ENCODE measurements at regions not wholly inside any gene's neighbourhood (a gene's known extent, or its start where the extent isn't known, plus 50 kb on each side); places are given as distances from the start of the nearest gene placed in this dataset.
"Not testable (repeated sequence)": the region's sequence is repeated elsewhere in the genome, so short reads cannot be mapped to it uniquely, and the experiment has no call there.

GRCh38 chr10:78212060-78212785, 178.6 kb downstream of the RPS24 start:
- no peak for DNase-seq

GRCh38 chr10:78212786-78213175, 179.1 kb downstream of the RPS24 start:
- DNase-seq = no peak

DNA sequence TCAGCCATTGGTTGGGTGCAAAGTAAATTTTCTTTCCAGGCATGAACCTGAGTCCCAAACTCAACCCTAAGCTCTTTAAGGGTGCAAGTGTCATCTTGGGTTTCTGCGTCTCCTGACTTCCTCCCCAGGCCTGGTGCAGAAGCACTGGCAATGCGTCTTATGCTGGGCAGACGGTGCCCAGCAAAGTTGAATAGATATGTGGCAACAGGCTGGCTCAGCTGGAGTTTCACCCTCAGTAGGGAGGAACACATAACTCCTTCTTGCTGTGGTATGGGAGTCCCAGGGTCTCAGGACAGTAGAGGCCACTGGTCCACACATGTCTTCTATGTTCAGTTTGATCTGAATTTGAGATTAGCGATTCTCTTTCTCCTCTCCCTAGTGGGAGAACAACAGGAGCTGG, 181.3 kb downstream of the RPS24 start:
- DNase-seq = no peak

GRCh38 chr10:78215645-78216044, 182.0 kb downstream of the RPS24 start:
- no peak for DNase-seq

- no peak for DNase-seq
Observed at GRCh38 chr10:78217336-78217735, 183.7 kb downstream of the RPS24 start.

DNA sequence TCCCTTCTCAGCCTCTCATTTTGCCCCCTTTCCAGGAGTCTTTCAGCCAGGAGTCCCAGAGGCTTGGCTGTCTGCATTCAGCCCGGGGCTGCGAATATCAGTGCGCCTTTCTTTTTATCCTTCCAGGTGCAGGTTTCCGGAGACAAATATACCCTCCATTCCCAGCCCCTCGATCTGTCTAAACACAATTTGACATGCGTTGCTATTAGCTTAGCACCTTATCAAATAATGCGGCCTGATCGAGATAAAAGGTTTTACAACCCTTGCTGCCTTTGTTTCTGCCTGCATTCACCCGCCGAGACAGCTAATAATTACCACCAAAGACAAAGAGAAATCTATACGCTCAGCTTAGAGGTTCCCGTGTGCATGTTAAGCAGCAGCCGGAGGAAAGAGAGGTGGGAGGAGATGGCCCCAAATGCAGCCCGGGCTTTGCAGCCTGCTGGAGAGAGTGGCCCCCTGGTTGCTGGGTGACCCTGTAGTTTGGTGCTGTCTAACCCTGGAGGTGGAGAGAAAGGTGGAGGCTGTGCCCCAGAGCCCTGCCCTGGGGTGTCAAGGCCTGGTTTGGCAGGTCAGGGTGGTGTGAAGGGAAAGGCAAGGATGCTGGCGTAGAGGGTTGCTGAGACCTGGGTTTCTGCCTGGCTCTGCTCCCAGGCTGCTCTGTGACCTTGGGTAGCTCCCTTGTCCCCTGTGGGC, 185.3 kb downstream of the RPS24 start:
- no peak for DNase-seq

DNA sequence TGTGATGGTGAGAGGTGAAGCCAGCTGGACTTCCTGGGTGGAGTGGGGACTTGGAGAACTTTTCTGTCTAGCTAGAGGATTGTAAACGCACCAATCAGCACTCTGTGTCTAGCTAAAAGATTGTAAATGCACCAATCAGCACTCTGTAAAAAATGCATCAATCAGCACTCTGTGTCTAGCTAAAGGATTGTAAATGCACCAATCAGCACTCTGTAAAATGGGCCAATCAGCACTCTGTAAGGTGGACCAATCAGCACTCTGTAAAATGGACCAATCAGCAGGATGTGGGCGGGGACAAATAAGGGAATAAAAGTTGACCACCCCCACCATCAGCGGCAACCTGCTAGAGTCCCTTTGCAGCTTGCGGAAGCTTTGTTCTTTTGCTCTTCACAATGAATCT, 185.9 kb downstream of the RPS24 start:
- not testable (repeated sequence) for DNase-seq

DNA sequence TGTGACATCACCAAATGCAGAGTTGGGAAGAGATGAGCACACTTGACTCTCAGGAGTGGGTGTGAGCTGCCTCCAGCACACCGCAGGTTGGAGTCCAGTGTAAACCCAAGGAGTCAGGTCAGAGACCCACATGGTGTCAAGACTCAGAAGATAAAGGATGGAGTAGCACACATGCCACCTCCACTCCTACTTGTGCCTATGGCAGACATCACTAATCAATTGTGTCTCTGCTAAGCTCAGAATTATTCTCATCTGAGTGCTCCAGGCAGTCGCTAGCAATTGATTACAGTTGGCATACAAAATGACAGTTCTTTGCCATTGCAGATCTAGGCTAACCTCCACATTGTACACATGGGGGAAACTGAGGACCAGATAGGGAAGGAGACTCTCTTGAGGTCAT, 187.1 kb downstream of the RPS24 start:
- no peak for DNase-seq

- DNase-seq = no peak
Observed at GRCh38 chr10:78222096-78222790, 188.6 kb downstream of the RPS24 start.

DNA sequence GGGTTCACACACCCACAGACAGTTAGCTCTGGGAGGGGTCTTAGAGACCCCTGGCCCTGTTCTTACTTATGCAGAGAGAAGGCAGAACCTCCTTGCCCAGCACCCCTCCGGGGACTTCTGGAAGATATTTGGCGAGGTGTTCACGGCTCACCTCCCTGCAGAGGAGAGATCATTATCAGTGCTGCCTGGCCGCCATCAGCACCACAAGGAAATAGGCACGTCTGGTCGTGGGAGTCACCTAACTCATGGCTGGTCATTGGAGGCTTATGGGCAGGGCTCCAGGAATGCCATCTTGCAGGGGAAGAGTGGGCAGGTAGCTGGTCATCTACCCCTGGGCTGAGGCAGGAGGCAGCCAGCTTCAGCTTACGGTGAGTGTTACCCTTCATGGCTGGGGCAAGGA, 189.4 kb downstream of the RPS24 start:
- no peak for DNase-seq

DNA sequence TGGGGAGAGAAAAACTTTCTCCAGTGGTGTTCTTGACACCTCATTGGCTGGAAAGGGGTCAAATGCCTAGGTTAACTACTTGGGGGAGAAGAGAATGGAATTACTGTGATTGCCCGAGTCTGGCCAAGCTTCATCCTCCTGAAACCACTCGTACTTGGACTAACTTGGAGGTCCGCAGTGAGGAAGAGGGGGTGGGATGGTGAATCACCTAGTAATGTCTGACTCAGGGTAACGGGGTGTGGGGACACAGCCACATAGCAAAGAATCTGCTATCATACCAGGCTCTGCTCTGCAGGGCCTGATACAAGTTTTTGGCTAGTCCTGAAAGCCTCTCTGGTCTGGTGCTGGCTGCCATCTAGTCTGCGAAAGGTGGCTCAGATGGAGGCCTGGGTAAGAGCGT, 190.9 kb downstream of the RPS24 start:
- DNase-seq = no peak

DNA sequence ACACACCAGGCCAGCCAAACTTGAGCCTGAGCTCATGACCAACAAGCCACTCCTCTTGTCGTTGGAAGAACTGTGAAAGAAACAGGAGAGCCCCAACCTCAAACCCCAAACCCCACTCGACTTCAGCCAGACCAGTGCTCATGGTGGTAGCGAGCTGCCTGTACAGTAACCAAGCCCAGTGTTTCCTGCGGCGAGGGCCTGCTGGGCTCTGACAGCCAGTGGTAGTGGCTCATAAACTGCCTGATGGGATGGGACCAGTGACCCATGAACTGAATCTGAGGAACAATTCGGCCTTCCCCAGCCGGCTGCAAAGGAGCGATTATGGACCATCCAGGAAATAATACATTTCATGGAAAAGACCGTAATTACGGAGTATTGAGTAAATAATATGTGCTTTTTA, 191.9 kb downstream of the RPS24 start:
- no peak for DNase-seq

- no peak for DNase-seq
Observed at GRCh38 chr10:78229489-78229888, 195.8 kb downstream of the RPS24 start.

DNA sequence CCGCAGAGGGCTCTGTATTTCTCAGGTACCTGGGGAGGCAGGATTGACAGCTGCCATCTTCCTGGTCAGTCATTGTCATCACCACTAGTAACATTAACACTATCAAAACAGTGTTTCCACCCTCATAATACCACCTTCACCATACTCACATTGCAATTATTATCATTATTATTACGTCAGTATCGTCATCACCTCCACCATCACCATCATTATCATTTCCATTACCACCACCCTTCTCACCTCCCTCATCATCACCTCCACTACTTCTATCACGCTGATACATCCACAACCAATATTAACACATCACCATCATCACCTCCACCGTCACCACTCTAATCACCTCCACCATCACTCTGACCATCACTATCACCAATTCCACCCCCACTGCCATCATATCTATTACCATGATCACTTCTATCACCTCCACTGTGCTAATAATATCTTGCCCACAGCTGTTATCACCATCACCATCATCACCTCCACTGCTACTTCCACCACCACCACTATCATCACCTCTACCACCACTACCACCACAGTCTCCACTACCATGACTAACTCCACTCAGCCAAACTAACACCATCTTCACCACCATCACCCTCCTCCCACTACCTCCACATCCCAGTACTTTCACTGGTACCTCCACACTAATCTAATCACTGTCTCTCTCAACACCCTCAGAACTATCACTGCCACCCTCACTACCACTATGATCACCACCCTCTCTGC, 196.4 kb downstream of the RPS24 start:
- no peak for DNase-seq

DNA sequence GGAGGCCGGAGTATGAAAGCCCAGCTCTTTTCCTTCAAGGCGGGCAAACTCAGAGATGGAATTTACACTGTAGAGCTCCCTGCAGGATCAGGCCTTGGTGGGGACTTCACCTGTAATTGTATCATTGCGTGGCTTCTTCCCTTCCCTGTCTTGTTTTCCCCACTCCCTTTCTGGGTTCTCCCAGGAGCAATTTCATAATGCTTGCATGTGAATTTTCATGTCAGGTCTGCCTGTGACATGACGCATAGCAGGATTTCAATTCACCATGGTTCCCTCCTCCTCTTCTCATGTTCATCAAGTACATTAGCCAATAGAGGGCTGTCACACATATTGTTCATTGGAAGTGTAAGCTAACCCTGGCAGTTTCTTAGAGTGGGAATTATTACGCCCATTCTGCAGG, 197.7 kb downstream of the RPS24 start:
- no peak for DNase-seq

- DNase-seq = no peak
Observed at GRCh38 chr10:78231939-78232338, 198.3 kb downstream of the RPS24 start.

DNA sequence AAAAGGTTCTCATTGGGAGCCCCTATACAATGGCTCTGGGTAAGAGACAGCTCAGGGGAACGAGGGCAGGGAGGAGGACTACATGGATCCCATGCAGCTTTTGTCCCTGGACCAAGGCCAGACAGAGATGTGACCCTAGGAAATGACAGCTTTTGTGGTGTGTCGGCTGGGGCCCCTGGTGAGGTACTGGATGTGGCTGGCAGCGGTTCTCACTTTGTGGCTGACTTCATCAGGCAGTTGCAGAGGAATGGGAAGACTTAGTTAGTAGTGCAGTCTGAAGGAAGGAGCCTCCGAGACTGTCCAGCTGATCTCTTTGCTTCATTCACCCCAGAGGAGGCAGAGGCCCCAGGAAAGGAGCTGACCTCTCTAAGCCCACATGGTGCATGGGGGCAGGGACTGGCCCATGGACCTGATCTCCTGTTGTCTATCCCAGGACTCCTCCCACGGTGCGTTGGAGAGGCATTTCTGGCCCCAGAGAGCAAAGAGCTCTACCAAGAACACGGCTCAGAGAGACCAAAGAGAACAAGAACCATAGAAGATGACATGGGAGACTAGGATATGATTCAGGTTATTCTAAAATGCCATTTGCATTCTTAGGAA, 202.9 kb downstream of the RPS24 start:
- no peak for DNase-seq

DNA sequence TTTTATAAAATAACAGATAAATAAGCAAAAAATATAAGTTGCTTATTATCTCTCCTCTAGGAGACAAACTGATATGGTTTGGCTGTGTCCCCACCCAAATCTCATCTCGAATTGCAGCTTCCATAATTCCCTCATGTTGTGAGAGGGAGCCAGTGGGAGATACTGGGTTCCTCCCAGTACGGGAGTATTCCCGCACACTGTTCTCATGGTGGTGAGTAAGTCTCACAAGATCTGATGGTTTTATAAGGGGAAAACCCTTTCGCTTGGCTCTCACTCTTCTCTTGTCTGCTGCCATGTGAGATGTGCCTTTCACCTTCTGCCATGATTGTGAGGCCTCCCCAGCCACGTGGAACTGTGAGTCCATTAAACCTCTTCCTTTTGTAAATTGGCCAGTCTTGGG, 204.3 kb downstream of the RPS24 start:
- not testable (repeated sequence) for DNase-seq

- DNase-seq = no peak
Observed at GRCh38 chr10:78247266-78247665, 213.6 kb downstream of the RPS24 start.

DNA sequence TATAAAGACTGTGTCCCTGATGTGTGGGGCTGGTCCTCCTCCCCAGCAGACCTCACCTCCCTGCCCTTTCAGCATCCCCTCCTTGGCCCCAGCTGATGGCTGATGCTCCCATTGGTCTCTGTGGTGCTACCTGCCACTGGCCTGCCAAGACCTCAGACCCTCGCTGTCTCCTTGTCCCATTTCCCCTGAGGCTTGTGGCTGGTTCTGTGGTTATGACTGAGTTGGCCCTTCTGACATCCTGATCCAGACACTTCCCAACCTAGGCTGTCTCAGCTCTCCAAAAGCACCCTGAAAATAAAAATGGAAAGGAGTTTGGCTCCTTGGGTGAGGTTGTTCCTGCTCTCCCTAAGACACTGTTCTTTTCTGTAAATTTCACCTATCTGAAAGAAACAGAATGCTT, 214.2 kb downstream of the RPS24 start:
- DNase-seq = no peak

DNA sequence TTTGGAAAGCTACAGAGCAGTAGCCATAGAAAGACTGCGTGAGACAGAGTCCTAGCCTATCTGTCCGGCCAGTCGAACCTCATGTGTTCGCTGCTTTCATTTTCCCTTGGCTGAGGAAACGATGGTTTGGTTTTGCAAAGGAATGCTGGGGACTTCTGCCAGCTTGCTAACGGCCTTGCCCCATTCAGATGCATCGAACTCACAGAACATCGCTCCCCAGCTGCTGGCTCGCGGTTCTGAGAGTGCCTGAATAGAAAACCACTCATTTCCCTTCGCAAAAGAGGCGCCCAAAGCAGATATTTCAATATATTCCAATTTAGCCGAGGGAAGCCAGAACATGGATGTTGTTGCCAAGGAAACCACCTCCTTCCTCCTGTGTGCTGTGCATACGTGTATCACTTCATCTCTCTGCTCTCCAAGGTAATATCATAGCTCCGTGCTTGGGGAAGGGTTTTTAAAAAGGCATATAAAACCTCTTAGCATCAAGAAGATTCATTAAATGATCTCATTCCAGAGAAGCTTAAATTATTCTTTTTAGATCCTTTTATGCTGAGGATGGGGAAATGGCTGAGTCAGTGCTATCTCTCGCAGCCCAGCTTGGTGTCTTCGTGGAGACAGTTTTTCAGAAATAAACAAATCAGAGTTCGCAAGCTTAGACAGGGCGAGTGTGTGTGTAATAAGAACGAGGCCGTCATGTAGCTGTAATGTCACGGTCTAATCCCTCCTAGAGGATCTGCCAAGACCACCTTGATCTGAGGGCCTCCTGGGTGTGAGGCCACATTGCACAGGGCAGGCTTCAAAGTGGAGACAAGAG, 215.2 kb downstream of the RPS24 start:
- no peak for DNase-seq

DNA sequence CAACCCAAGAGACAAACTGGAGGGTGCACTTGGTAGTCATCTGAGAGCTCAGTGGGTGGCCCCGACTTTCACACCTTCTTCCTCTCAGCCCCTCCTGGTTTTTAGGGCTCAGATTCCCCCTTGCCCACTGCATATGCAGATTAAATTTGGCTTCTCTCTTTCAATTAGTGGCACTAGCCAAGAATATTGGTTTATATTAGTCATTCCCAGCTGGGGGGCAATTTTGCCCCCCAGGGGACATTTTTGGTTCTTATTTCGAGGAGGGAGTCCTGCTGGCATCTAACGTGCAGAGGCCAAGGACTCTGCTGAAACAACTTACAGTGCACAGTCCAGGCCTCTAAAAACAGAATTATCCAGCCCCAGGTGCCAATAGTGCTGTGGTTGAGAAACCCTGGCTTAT, 216.0 kb downstream of the RPS24 start:
- DNase-seq = no peak
